ENCODE measurements at regions not wholly inside any gene's neighbourhood (a gene's known extent, or its start where the extent isn't known, plus 50 kb on each side); places are given as distances from the start of the nearest gene placed in this dataset.

- H3F3A ChIP-seq (ENCODE audit: insufficient read depth, low read depth): no peaks in the 10 kb centered on the region
- H3K27ac ChIP-seq: no peak overlapping the region
- ChIA-PET POLR2A (ENCODE audit: unreplicated experiment) (no interaction called here), CTCF (no interaction called here)
- no peak overlapping the region for H3K4me2 ChIP-seq
- H3K79me2 ChIP-seq (ENCODE audit: low read depth): no peaks in the 10 kb centered on the region
- H3K9me2 ChIP-seq (ENCODE audit: insufficient read depth): no peaks in the 10 kb centered on the region
- H3K4me1 ChIP-seq (replicated peaks; ENCODE audit: insufficient read depth): no peaks in the 10 kb centered on the region
- intact Hi-C loops (cut with micrococcal nuclease; ENCODE audit: unreplicated experiment): no loop called here
- H3K36me3 ChIP-seq (ENCODE audit: low read depth): no peaks in the 10 kb centered on the region
- no peaks in the 10 kb centered on the region; the same call in 1 of the 2 replicates for H3K9me3 ChIP-seq (ENCODE audit: insufficient read depth, low read depth)
- no TSS peak for BruUV-seq (replicated peaks)
- H3K27me3 ChIP-seq (ENCODE audit: insufficient read depth, low read depth): no peaks in the 10 kb centered on the region
- H4K20me1 ChIP-seq (ENCODE audit: insufficient read depth): no peaks in the 10 kb centered on the region
- TF ChIP-seq CTCF (conservative IDR thresholded peaks at IDR 0.05): no peak
- no peak for TF ChIP-seq EZH2 (IDR thresholded peaks at IDR 0.05; ENCODE audit: low read depth)
- no peak for DNase-seq
- no peak overlapping the region for H3K4me3 ChIP-seq
- no peak overlapping the region for H2AFZ ChIP-seq
Measured at GRCh38 chr2:4219101-4219500, 515.7 kb downstream of the DCDC2C start.

DNA sequence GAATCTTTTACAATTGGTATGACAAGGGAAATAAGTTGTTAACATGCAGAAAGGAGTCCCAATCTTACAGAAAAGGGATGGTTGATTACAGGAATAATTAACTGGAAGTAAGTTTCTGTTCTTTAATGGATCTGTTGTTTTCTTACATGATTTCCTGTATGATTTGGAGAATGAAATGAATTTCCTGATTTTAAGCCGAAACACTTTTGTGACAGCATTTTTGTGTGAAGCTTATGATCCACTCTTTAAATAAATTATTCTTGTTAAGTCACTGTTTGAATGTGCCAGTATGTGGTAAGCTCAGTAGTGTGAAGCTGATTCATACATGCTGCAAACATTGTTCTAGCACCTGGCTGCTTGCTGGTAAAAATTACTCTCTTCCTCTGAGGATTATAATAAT is 516.2 kb downstream of the DCDC2C start:
- Histone ChIP-seq H3F3A (ENCODE audit: insufficient read depth, low read depth) (no peaks in the 10 kb centered on the region), H2AFZ (no peak overlapping the region), H3K4me3 (no peak overlapping the region), H4K20me1 (ENCODE audit: insufficient read depth) (no peaks in the 10 kb centered on the region), H3K9me3 (ENCODE audit: insufficient read depth, low read depth) (no peaks in the 10 kb centered on the region; the same call in 1 of the 2 replicates), H3K36me3 (ENCODE audit: low read depth) (no peaks in the 10 kb centered on the region), H3K27me3 (ENCODE audit: insufficient read depth, low read depth) (no peaks in the 10 kb centered on the region), H3K4me2 (no peak overlapping the region), H3K4me1 (replicated peaks; ENCODE audit: insufficient read depth) (no peaks in the 10 kb centered on the region), H3K79me2 (ENCODE audit: low read depth) (no peaks in the 10 kb centered on the region), H3K9me2 (ENCODE audit: insufficient read depth) (no peaks in the 10 kb centered on the region), H3K27ac (no peak overlapping the region)
- intact Hi-C loops (cut with micrococcal nuclease; ENCODE audit: unreplicated experiment): no loop called here
- ChIA-PET POLR2A (ENCODE audit: unreplicated experiment) (no interaction called here), CTCF (no interaction called here)
- no TSS peak for BruUV-seq (replicated peaks)
- no peak for TF ChIP-seq CTCF (conservative IDR thresholded peaks at IDR 0.05)
- TF ChIP-seq EZH2 (IDR thresholded peaks at IDR 0.05; ENCODE audit: low read depth): no peak
- DNase-seq: no peak

DNA sequence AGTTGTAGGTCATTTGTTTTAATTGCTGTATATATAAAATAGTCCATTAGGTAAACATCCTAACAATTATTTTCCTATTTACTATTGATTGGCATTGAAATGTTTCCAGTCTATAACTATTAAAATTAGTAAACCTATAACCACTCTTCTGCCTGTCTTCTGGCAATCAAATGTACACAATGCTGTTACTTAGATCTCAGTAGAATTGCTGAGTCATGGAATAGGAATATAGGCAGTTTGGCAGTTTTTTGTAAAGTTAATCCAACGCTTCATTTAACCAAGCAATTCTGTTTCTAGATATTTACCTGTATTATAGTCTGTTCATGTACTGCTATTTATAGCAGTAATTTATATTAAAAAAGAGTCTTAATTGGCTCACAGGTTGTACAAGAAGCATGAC is 518.1 kb downstream of the DCDC2C start:
- Histone ChIP-seq H4K20me1 (ENCODE audit: insufficient read depth) (no peaks in the 10 kb centered on the region), H3K36me3 (ENCODE audit: low read depth) (no peaks in the 10 kb centered on the region), H2AFZ (no peak overlapping the region), H3F3A (ENCODE audit: insufficient read depth, low read depth) (no peaks in the 10 kb centered on the region), H3K79me2 (ENCODE audit: low read depth) (no peaks in the 10 kb centered on the region), H3K4me2 (no peak overlapping the region), H3K9me3 (ENCODE audit: insufficient read depth, low read depth) (no peaks in the 10 kb centered on the region; the same call in 1 of the 2 replicates), H3K27me3 (ENCODE audit: insufficient read depth, low read depth) (no peaks in the 10 kb centered on the region), H3K27ac (no peak overlapping the region), H3K9me2 (ENCODE audit: insufficient read depth) (no peaks in the 10 kb centered on the region), H3K4me3 (no peak overlapping the region), H3K4me1 (replicated peaks; ENCODE audit: insufficient read depth) (no peaks in the 10 kb centered on the region)
- TF ChIP-seq EZH2 (IDR thresholded peaks at IDR 0.05; ENCODE audit: low read depth) (no peak), CTCF (conservative IDR thresholded peaks at IDR 0.05) (no peak)
- CTCF ChIA-PET: no interaction called here
- intact Hi-C loops (cut with micrococcal nuclease; ENCODE audit: unreplicated experiment): no loop called here
- POLR2A ChIA-PET (ENCODE audit: unreplicated experiment): no interaction called here
- no peak for DNase-seq
- no TSS peak for BruUV-seq (replicated peaks)
